ENCODE measurements at regions not wholly inside any gene's neighbourhood (a gene's known extent, or its start where the extent isn't known, plus 50 kb on each side); places are given as distances from the start of the nearest gene placed in this dataset.

GRCh38 chr7:116449441-116449840, 50.1 kb upstream of the CAV2 start:
- TF ChIP-seq BACH2 (CRISPR knock-in tag; IDR thresholded peaks at IDR 0.05; ENCODE audit: borderline replicate concordance) = no peak
- TF ChIP-seq PPARA (CRISPR knock-in tag; IDR thresholded peaks at IDR 0.05; ENCODE audit: borderline replicate concordance) = no peak
- no peak for TF ChIP-seq ZNF565 (CRISPR knock-in tag; conservative IDR thresholded peaks at IDR 0.05; ENCODE audit: low read depth)
- no peak for TF ChIP-seq ZC3H10 (CRISPR knock-in tag; IDR thresholded peaks at IDR 0.05)
- no peak for TF ChIP-seq TOX (CRISPR knock-in tag; IDR thresholded peaks at IDR 0.05; ENCODE audit: borderline replicate concordance)
- no peak for TF ChIP-seq SNAI2 (CRISPR knock-in tag; IDR thresholded peaks at IDR 0.05)
- no peak for TF ChIP-seq ESRRG (CRISPR knock-in tag; IDR thresholded peaks at IDR 0.05)
- TF ChIP-seq CREB5 (CRISPR knock-in tag; IDR thresholded peaks at IDR 0.05; ENCODE audit: low read depth) = no peak
- TF ChIP-seq, protein P1, sequence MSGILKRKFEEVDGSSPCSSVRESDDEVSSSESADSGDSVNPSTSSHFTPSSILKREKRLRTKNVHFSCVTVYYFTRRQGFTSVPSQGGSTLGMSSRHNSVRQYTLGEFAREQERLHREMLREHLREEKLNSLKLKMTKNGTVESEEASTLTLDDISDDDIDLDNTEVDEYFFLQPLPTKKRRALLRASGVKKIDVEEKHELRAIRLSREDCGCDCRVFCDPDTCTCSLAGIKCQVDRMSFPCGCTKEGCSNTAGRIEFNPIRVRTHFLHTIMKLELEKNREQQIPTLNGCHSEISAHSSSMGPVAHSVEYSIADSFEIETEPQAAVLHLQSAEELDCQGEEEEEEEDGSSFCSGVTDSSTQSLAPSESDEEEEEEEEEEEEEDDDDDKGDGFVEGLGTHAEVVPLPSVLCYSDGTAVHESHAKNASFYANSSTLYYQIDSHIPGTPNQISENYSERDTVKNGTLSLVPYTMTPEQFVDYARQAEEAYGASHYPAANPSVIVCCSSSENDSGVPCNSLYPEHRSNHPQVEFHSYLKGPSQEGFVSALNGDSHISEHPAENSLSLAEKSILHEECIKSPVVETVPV (CRISPR knock-in tag; IDR thresholded peaks at IDR 0.05) = no peak
- TF ChIP-seq ZNF8 (CRISPR knock-in tag; IDR thresholded peaks at IDR 0.05) = no peak
- TF ChIP-seq RARB (CRISPR knock-in tag; IDR thresholded peaks at IDR 0.05) = no peak
- TF ChIP-seq, protein P2, sequence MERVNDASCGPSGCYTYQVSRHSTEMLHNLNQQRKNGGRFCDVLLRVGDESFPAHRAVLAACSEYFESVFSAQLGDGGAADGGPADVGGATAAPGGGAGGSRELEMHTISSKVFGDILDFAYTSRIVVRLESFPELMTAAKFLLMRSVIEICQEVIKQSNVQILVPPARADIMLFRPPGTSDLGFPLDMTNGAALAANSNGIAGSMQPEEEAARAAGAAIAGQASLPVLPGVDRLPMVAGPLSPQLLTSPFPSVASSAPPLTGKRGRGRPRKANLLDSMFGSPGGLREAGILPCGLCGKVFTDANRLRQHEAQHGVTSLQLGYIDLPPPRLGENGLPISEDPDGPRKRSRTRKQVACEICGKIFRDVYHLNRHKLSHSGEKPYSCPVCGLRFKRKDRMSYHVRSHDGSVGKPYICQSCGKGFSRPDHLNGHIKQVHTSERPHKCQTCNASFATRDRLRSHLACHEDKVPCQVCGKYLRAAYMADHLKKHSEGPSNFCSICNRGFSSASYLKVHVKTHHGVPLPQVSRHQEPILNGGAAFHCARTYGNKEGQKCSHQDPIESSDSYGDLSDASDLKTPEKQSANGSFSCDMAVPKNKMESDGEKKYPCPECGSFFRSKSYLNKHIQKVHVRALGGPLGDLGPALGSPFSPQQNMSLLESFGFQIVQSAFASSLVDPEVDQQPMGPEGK (CRISPR knock-in tag; IDR thresholded peaks at IDR 0.05; ENCODE audit: borderline replicate concordance) = no peak
- TF ChIP-seq OSR1 (CRISPR knock-in tag; IDR thresholded peaks at IDR 0.05) = no peak
- no peak for TF ChIP-seq TCF4 (CRISPR knock-in tag; IDR thresholded peaks at IDR 0.05; ENCODE audit: borderline replicate concordance)
- TF ChIP-seq, protein P3, sequence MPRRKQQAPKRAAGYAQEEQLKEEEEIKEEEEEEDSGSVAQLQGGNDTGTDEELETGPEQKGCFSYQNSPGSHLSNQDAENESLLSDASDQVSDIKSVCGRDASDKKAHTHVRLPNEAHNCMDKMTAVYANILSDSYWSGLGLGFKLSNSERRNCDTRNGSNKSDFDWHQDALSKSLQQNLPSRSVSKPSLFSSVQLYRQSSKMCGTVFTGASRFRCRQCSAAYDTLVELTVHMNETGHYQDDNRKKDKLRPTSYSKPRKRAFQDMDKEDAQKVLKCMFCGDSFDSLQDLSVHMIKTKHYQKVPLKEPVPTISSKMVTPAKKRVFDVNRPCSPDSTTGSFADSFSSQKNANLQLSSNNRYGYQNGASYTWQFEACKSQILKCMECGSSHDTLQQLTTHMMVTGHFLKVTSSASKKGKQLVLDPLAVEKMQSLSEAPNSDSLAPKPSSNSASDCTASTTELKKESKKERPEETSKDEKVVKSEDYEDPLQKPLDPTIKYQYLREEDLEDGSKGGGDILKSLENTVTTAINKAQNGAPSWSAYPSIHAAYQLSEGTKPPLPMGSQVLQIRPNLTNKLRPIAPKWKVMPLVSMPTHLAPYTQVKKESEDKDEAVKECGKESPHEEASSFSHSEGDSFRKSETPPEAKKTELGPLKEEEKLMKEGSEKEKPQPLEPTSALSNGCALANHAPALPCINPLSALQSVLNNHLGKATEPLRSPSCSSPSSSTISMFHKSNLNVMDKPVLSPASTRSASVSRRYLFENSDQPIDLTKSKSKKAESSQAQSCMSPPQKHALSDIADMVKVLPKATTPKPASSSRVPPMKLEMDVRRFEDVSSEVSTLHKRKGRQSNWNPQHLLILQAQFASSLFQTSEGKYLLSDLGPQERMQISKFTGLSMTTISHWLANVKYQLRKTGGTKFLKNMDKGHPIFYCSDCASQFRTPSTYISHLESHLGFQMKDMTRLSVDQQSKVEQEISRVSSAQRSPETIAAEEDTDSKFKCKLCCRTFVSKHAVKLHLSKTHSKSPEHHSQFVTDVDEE (CRISPR knock-in tag; IDR thresholded peaks at IDR 0.05) = no peak
- TF ChIP-seq ISL1 (CRISPR knock-in tag; IDR thresholded peaks at IDR 0.05) = no peak
- no peak for TF ChIP-seq CSDC2 (CRISPR knock-in tag; IDR thresholded peaks at IDR 0.05)
- no peak for TF ChIP-seq ARNTL (CRISPR knock-in tag; IDR thresholded peaks at IDR 0.05; ENCODE audit: borderline replicate concordance, low read depth)

More at GRCh38 chr7:116449441-116449840, 50.1 kb upstream of the CAV2 start:
- ATAC-seq = peak; percentile 23

Measured in SK-N-SH treated with all-trans-retinoic acid at 6 μM for 48 hours (cell line).